ENCODE measurements at regions not wholly inside any gene's neighbourhood (a gene's known extent, or its start where the extent isn't known, plus 50 kb on each side); places are given as distances from the start of the nearest gene placed in this dataset.

DNA sequence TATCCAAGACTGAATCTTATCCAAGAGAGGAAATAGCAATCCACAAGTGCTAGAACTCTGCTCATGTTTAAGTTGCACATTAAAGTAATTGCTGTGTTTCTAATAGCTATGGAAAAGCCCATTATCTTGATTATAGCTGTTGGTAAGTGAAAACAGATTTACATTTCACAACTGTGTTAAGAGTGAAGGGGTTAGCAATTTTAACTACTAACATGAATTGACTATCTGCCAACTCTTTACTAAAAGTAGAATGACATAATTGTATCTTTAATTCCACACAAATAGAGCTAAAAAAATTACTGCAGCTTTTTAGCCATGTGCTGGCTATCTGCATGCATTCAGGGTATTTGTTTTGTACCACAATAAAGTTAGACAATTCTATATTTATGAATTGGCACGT, 277.9 kb upstream of the IRAK1BP1 start:
- H3K27ac ChIP-seq = no peak overlapping the region
- H3K9me3 ChIP-seq = no peaks in the 10 kb centered on the region
- 28 to 48% (median 42%) methylated on average over 1 of the region's 1 CpG for WGBS, 4 donors
- no peak for DNase-seq
- no peak overlapping the region for H3K4me3 ChIP-seq
- no peaks in the 10 kb centered on the region for H3K36me3 ChIP-seq
- H3K27me3 ChIP-seq = no peaks in the 10 kb centered on the region
- no peak for ATAC-seq
- intact Hi-C loops (cut with DNase I) = no loop called here
- TF ChIP-seq, protein P1, sequence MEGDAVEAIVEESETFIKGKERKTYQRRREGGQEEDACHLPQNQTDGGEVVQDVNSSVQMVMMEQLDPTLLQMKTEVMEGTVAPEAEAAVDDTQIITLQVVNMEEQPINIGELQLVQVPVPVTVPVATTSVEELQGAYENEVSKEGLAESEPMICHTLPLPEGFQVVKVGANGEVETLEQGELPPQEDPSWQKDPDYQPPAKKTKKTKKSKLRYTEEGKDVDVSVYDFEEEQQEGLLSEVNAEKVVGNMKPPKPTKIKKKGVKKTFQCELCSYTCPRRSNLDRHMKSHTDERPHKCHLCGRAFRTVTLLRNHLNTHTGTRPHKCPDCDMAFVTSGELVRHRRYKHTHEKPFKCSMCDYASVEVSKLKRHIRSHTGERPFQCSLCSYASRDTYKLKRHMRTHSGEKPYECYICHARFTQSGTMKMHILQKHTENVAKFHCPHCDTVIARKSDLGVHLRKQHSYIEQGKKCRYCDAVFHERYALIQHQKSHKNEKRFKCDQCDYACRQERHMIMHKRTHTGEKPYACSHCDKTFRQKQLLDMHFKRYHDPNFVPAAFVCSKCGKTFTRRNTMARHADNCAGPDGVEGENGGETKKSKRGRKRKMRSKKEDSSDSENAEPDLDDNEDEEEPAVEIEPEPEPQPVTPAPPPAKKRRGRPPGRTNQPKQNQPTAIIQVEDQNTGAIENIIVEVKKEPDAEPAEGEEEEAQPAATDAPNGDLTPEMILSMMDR (IDR thresholded peaks at IDR 0.05) = no peak
- no peak for TF ChIP-seq POLR2A (IDR thresholded peaks at IDR 0.05)
- H3K4me1 ChIP-seq = no peaks in the 10 kb centered on the region

DNA sequence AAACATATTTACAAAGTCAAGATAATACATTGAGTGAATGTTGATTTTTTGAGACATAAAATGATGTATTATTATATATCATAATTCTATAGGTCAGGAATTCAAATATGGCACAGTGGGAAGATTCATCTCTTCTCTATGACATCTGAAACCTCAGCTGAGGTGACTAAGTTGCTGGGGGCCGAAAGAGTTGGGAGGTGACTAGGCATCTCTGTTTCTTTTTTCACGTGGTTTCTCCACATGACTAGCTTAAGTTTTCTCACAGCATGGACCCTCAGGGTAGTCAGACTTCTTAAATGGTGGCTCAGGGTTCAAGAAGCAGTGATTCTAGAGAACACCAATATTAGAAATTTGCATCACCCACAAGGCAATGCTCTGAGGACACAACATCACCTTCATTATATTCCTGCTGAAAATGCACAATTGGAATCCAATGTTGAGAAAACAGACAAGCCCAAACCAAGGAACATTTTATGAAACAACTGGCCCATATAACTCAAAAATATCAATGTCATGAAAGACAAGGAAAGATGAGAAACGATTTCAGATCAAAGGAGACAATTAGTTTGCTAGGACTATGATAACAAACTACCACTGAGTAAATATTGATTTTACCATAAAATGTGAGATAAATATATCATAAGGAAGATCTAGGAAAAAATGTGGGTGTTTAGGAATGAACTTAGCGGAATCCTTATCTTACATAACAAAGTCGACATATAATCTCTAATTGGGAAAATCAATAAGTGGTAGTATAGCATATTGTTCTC, 273.3 kb upstream of the IRAK1BP1 start:
- 79 to 87% (median 82%) methylated on average over 5 of the region's 5 CpGs for WGBS, 4 donors
- no peak for TF ChIP-seq POLR2A (IDR thresholded peaks at IDR 0.05)
- TF ChIP-seq, protein P1 (IDR thresholded peaks at IDR 0.05) = no peak
- no peaks in the 10 kb centered on the region for H3K36me3 ChIP-seq
- no peaks in the 10 kb centered on the region for H3K27me3 ChIP-seq
- ATAC-seq = no peak
- H3K27ac ChIP-seq = no peak overlapping the region
- H3K4me3 ChIP-seq = no peak overlapping the region
- H3K9me3 ChIP-seq = peaks cover 0 to 3% (median 0%) of the 10 kb centered on the region in 12 donors
- DNase-seq = no peak
- intact Hi-C loops (cut with DNase I) = no loop called here
- H3K4me1 ChIP-seq = no peaks in the 10 kb centered on the region

DNA sequence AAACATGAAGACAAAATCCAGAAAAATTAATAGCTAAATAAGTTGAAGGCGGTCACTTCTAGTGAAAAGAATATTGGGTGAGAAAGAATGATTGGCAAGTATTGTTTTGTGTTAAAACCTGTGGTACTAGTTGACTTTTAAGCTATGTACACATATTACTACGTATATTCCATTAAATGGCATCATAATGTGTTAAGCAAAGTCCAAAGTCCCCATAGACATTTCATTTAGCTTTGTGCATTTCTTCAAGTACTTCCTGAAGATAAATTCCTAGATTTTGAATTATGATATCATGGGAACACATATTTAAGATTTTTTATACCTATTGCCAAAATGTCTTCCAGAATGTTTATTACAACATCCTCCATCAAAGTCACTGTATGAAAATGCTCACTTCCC, 272.7 kb upstream of the IRAK1BP1 start:
- Histone ChIP-seq H3K27ac (no peak overlapping the region), H3K4me1 (no peaks in the 10 kb centered on the region), H3K4me3 (no peak overlapping the region), H3K36me3 (no peaks in the 10 kb centered on the region), H3K9me3 (peaks cover 0 to 3% (median 0%) of the 10 kb centered on the region in 12 donors), H3K27me3 (no peaks in the 10 kb centered on the region)
- WGBS, 4 donors = 82 to 86% (median 84%) methylated on average over 2 of the region's 2 CpGs
- TF ChIP-seq, protein P1 (IDR thresholded peaks at IDR 0.05) = no peak
- no peak for TF ChIP-seq POLR2A (IDR thresholded peaks at IDR 0.05)
- no peak for DNase-seq
- intact Hi-C loops (cut with DNase I) = no loop called here
- ATAC-seq = no peak

DNA sequence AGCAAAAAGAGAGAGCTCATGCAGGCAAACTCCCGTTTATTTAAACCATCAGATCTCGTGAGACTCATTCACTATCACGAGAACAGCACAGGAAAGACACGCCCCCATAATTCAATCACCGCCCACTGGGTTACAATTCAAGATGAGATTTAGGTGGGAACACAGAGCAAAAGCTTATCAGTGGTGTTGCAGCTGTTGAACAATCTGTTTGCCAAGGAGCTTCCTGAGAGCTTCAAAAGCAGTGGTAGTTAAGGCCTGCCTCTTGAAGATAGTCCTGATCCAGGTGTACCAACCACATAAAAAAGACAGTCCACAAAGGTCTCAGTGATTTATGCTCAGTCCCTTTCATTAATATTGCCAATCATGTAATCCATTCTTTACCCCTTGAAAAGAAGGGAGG, 269.4 kb upstream of the IRAK1BP1 start:
- Histone ChIP-seq H3K4me1 (no peaks in the 10 kb centered on the region), H3K9me3 (peaks cover 0 to 3% (median 0%) of the 10 kb centered on the region in 12 donors), H3K27ac (peak overlapping the region in 3 of 12 donors; percentile 9 to 42 (median 41)), H3K27me3 (no peaks in the 10 kb centered on the region), H3K36me3 (no peaks in the 10 kb centered on the region), H3K4me3 (no peak overlapping the region)
- intact Hi-C loops (cut with DNase I) = no loop called here
- DNase-seq (no peak), ATAC-seq (no peak)
- TF ChIP-seq POLR2A (IDR thresholded peaks at IDR 0.05) = no peak
- TF ChIP-seq, protein P1 (IDR thresholded peaks at IDR 0.05) = no peak
- 65 to 79% (median 68%) methylated on average over 5 of the region's 5 CpGs for WGBS, 4 donors
